ENCODE measurements at regions not wholly inside any gene's neighbourhood (a gene's known extent, or its start where the extent isn't known, plus 50 kb on each side); places are given as distances from the start of the nearest gene placed in this dataset.
"Not testable (repeated sequence)": the region's sequence is repeated elsewhere in the genome, so short reads cannot be mapped to it uniquely, and the experiment has no call there.

DNA sequence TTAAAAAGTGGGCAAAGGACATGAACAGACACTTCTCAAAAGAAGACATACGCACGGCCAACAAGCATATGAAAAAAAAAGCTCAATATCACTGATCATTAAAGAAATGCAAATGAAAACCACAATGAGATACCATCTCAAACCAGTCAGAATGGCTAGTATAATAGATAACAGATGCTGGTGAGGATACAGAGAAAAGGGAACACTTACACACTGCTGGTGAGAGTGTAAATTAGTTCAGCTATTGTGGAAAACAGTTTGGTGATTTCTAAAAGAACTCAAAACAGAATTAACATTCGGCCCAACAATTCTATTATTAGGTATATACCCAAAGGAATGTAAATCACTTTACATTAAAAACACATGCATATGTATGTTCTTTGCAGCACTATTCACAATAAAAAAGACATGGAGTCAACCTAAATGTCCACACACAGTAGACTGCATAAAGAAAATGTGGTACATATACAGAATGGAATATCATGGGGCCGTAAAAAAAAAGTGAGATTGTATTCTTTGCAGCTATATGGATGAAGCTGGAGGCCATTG, 1569.0 kb downstream of the OLFM4 start:
- no peak for DNase-seq (ENCODE audit: low spot score)

DNA sequence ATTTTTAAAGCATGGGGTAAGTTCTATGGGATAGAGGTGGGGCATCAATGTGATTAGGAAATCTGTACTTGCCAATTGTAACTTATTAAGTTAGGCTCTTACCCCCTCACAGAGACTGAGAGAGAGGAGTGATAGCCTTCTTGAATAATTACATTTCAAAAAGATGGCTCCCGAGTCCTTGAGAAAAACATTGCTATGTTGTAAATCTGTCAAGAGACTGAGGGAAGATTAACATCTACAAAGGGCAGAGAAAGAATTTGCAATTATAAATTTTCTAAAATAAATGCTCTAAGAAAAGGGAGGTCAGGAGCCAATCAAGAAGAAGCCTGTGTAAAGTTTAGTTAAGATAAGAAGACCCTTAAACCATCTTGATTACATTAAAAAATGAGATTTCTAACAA, 1570.8 kb downstream of the OLFM4 start:
- no peak for DNase-seq (ENCODE audit: low spot score)

DNA sequence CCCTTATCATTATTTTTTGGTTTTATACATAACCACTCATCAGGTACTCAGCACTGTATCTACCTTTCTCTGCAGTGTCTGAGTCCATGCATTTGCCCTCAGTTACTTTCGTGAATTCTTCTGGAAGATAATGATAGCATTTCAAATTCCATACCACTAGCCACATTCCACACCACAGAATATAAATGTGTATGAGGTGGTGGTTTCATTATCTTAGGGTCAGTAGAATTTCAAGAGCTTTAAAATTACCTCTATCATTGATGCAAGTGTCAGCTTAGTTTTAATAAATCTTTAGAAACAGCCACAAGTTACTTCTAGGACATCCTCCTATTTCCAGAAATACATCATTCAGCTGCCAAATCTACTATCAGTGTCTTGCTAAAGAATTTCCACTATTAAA, 1578.3 kb downstream of the OLFM4 start:
- DNase-seq (ENCODE audit: low spot score): peak; percentile 28

DNA sequence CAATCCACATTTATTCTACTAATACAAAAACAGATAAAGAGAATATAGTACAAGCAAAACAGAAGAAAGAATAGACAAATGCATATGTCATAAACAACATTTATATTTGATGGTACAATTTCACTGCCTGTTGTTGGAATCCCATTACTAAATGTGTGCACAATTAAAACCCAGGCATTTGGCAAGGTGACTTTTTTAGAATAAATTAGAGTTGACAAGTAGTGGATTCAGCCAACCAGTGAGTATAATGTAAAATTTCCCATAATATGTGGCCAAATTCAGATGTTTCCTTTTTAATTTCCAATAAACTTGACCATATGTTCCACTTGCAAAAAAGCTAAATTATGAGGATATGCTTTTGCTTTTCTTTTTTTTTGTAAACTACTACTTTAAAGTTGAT, 1578.8 kb downstream of the OLFM4 start:
- peak; percentile 67 for DNase-seq (ENCODE audit: low spot score)

DNA sequence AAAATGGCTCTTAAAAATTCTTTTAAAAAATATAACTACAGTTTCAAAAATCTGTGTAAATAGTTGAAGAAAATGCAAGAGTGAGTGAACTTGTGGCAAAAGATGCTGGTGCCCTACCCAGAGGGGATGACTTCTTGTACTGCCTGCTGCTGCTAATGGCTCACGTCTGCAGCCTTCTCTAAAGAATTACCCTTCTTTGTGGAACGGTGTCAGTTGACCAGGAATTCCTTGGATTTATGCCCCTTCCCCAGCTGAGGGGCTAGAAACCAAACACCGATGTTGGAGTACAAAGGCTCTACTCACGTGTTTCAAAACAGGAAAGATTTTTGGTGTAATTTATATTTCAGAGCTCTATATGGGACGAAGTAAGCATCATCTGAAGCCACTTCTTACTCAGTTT, 1582.8 kb downstream of the OLFM4 start:
- DNase-seq (ENCODE audit: low spot score): no peak

DNA sequence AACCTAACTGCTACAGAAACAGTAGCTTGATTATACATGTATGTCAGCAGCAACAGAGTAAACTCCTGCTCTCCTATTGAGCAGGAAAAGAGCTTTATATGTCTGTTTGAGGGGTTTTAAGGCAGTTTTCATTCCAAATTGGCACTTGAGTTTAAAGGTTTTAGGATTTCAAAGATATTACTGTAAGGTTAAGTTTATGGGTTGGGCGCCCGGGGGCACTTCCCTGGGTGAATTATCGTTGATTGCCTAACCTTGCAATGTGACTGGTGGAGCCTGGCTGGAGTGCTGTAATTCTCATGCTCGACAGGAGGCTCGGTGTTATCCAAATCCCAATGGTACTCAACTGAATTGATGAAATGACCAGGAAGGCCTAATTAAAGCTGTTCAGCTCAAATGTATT, 1586.1 kb downstream of the OLFM4 start:
- no peak for DNase-seq (ENCODE audit: low spot score)

DNA sequence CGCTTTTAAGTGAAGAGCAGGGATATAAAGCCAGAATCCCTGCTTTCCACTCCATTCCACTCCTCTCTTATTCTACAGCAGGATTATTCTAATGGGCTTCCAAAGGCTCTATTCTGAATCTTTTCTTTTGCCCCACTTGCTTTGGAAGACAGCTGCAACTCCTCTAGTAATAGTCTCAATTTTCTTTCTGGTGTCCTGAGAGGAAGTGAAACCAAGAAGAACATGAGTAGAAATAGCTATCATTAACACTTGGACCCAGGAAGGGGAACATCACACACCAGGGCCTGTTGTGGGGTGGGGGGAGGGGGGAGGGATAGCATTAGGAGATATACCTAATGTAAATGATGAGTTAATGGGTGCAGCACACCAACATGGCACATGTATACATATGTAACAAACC, 1597.9 kb downstream of the OLFM4 start:
- DNase-seq (ENCODE audit: low spot score): not testable (repeated sequence)

DNA sequence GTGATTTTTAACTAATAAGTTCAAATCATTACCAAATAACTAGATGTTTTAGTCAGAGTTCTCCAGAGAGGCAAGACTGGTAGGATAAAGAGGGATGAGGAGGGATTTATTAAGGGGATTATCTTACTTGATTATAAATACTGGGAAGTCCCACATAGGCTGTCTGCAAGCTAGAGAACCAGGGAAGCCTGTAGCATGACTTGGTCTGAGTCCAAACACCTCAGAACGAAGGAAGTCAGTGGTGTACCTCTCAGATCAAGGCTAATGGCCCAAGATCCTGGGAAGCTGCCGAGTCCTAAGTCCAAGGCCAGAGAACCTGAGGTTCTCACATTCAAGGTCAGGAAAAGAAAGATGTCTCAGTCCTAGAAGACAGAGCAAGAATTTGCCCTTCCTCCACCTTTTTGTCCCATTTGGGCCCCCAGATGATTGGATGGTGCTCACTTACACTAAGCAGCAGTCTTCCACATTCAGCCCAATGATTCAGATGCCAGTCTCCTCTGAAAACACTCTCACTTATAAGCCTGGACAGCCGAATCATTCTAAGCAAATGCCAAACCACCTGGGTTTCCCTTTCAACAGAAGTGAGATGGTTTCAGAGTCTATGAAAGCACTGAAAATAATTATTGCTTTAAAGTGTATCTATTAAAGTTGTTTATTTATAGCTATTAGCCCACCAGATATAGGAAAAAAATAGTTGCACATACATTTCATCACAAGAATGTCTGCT, 1599.2 kb downstream of the OLFM4 start:
- no peak for DNase-seq (ENCODE audit: low spot score)

DNA sequence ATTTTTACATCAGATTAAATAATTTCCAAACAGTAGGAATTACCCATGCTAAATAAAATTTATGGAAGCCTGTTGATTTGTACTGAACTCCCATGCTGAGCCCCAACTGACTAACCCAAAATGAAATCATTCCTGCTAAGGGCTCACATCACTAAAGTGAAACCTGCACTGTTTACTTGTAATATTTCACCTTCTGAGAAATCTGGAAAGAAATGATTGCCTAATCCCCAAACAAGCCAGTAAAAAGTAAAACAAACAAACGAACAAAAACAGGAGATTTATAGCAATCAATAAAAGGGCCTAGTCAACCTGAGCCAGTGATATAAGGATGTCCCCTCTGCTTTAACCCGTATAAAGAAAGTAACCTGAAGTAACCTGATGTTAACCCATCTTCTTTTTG, 1599.8 kb downstream of the OLFM4 start:
- no peak for DNase-seq (ENCODE audit: low spot score)

DNA sequence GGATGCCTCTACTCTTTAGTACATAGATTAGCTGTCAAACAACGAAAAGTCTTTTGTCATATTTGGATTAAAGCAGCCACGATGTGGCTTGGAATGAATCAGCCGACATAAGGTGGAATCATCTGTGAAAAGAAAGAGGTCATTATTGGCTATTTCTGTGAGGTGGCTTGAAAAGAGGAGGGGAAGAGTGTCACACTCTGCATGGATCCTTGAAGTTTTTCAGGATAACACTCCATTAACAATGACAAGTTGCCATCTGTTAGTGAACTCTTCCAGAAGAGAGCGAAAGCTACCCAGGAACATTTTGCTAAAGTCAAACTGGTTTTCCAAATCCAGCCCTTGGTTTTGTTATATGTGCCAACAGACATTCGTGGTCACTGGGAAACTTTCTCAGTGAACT, 1604.8 kb downstream of the OLFM4 start:
- peak; percentile 88 for DNase-seq (ENCODE audit: low spot score)

DNA sequence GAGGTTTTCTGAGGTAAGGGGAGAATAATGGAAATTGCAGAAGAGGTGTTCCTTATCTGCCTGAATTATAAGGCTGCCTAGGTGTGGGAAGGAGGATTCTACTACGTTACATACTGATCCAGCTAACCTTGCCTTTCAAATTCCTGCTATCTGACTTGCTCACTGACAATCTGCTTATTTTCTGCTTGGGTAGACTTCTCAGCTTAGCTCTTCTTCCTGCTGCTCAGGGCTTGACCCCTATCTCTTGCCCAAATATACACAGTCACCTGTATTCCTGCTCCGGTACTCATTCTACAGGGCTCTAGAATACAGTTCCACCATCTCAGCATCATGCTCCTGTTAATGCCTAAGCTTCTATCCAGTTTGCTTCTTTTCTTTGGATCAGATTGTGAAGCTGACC, 1607.6 kb downstream of the OLFM4 start:
- DNase-seq (ENCODE audit: low spot score): peak; percentile 67

DNA sequence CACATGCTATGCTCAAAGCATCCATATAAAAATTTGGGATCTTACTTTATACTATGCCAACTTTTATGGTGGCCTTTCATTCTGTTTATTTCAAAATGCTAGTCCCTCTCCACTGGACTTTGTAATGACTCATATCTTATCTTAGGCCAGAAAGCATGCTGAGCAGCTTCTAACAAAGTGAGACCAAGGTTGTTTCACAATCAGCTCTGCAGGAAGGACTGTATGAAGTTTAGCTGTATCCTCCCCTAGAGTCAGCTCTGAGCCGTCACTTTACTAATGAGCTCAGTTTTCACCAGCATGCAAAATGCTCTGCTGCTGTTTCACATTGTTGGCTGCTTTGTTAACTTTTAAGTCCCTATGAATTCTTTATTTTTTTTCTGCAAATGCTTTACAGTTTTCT, 1608.8 kb downstream of the OLFM4 start:
- DNase-seq (ENCODE audit: low spot score): no peak

DNA sequence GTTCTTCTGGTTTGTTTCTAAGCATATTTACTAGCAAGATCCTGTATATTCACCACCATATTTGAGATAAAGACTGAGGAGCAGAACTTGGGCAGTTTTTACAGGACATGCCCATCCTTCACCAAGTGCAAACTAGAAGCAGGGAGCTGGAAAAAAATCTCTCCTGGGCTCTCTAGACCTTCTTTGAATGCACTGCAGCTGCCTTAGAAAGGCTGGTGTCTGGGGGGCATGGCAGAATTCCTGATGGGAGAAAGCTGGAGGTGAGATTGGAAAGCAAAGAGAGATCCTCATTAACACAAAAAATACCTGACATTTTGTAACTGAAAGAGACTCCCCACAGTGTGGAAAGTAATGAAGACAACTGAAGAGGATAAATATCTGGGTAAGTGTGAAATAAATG, 1612.1 kb downstream of the OLFM4 start:
- no peak for DNase-seq (ENCODE audit: low spot score)

DNA sequence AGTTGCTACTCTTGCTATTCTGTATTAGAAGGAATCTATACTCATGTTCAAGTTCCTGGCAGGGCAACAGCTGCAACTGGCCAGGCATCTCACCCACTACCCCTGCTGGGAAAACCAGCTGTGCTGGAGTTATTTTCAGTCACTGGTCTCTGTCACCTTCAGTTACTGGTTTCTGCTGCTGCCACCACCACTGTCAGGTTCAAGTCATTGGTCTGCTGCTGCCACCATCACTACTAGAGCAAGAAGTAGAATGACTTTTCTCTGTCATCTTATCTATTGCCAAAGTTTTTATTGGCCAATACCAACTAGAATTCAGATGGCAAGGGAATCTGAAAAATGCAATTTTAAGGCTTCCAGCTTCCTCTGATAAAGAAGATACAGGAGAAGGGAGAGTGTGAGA, 1615.2 kb downstream of the OLFM4 start:
- DNase-seq (ENCODE audit: low spot score): no peak

DNA sequence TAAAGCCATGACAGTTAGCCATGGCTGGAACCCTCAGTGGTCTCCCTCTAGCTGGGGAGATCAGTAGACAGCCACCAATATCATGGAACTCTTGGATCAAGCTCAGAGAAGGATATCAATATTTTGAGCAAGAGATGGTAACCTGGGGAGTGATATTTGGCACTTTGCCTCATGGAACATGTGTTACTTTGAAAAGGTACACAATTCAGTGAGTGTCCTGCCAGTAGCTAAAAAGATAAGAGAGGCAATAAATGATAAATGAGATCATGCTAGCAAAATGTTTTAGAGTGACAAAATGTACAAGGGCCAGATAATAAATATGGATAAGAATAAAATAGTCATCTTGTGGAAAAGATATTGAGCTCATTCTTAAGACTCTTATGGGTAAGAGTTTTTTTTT, 1618.7 kb downstream of the OLFM4 start:
- DNase-seq (ENCODE audit: low spot score): peak; percentile 37

DNA sequence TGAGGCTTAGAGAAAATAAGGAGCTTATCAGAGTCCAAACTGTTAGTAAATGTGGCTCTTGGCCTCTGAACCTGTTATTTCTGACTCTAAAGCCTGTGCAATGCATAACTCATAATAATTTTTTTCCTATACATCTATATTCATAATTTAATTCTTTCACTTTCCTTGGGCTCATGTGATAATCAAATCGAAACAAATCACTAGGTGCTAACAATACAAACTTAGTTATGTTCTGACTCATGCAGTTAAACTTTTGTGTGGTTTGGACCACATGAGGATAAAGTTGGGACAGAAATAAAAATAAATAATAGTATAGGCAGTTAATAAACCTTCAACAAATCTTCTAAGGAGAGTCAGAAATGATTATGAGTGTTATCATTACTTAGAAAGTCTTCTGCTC, 1629.0 kb downstream of the OLFM4 start:
- DNase-seq (ENCODE audit: low spot score): no peak

DNA sequence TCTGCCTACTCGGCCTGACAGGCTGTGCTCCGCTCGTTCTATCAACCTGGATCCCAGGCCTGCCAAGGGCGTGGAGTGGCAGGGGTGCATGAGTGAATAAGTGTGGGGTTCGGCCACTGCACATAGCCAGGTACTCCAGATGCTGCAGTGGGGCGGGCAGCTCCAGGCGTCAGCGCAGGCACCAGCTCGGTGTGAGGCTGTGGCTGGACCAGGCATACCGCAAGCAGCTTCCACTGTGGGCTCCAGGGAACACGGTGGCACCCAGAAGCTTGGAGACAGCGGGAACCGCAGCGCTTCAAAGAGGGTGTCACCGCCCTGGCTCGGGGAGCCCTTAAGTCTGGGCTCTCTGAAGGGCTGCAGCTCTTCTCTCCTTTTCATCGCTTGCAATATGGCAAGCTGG, 1630.2 kb downstream of the OLFM4 start:
- DNase-seq (ENCODE audit: low spot score): no peak

DNA sequence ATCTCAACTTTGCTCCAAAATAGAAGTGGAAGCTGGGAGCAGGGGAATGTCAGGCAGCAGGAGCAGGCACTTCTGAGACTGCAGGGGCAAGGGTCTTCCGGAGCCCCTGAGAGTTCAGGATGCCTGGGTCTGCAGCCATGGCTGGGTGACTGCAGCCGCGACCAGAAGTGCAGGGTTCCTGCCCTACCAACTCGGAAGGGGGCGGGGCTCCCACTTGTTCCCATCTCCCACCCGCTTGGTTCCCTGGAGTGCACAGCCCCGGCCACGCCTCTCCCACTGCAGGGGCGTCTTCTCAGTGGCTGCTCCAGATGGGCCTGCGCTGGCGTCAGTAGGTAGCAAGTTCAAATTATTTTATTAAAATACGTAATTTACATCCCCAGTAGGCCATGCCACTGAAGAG, 1631.7 kb downstream of the OLFM4 start:
- no peak for DNase-seq (ENCODE audit: low spot score)

DNA sequence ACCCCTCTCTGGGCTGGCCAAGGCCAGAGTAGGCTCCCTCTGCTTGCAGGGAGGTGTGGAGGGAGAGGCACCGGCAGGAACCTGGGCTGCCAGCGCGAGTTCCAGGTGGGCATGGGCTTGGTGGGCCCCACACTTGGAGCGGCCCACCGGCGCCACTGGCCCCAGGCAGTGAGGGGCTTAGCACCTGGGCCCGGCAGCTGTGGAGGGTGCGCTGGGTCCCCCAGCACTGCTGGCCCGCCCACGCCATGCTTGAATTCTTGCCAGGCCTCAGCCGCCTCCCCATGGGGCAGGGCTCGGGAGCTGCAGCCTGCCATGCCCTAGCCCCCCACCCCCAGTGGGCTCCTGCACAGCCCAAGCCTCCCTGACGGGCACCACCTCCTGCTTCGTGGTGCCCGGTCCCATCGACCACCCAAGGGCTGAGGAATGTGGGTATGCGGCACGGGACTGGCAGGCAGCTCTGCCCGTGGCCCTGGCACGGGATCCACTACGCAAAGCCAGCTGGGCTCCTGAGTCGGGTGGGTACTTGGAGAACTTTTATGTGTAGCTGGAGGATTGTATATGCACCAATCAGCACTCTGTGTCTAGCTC, 1648.0 kb downstream of the OLFM4 start:
- DNase-seq (ENCODE audit: low spot score): no peak

DNA sequence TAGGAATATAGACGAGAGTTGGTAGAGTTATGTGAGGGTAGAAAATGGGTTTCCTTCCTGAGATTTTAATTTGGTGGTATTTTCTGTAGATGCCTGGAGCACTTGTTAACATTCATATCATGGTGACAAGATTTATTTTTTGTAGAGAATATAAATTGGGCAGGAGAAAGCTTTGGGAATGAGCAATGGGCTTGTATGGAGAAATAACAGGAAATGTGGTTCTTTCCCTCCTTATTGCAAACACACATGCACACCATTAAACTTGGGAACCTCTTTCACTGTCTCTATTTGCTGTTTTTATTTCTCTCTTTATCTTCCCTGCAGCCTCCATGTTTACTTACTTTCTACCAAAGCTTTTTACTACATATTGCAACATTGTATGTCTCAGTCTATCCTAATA, 1653.6 kb downstream of the OLFM4 start:
- no peak for DNase-seq (ENCODE audit: low spot score)

DNA sequence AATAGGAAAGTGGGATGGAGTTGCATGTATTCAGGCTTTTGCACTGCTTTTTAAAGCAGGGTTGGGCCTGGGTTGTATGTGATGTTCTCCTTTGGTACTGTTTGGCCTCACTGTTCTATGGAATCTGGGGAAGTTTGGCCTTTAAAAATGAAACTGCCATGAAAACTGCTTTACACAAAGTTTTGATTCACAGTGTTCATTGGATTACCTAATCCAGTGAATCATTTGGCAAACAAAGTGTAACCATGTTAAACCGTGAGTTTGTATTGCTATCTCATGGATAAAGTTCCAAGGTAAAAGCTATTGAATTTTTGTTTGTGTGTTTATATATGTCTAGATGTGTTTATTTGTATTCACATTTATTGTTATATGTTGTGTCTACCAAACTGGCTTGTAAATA, 1658.6 kb downstream of the OLFM4 start:
- no peak for DNase-seq (ENCODE audit: low spot score)

DNA sequence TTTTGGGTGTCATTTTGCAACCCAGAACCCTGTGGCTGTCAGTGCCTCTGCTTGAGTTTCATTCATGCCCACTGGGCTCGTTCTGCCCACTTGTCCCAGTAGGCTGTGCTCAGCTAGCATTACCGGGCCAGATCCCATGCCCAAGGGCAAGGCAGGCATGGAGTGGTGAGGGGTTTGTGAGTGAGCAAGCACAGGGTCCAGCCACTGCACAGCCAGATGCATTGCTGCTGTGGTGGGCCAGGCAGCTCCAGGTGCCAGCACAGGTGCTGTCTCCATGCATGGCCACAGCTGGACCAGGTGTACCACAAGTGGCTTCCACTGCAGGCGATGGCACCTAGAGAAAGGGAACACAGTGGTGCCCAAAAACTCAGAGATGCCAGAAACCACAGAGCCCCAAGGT, 1671.2 kb downstream of the OLFM4 start:
- DNase-seq (ENCODE audit: low spot score): no peak

DNA sequence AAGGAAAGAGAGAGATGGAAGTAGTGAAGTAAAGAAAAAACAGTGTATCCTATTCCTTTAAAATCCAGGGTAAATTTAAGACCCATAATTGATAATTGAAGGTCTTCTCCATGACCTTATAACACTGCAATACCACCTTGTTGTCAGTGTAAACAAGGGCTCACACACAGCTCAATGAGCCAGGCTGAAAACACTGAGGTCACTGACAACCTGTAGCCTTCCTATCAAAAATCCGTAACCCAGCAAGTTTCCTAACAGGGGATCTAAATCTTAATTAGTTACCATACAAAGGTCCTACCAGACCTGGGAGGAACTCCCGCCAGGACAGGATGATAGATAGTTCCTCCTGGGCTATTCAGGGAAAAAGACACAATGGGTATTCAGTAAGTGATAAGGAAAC, 1677.1 kb downstream of the OLFM4 start:
- DNase-seq (ENCODE audit: low spot score): no peak

DNA sequence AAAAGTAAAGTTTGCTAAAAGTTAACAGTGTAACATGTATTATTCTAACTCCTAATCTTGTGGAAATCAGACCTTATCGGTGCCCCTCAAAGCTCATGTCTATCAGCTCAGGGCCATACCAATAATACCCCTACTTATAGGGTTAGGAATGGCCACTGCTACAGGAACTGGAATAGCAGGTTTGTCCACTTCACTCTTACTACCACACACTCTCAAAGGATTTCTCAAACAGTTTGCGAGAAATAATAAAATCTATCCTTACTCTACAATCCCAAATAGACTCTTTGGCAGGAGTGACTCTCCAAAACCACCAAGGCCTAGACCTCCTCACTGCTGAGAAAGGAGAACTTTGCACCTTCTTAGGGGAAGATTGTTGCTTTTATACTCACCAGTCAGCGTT, 1677.7 kb downstream of the OLFM4 start:
- DNase-seq (ENCODE audit: low spot score): no peak

Data from cerebellar cortex (tissue), 1 donor.